ENCODE measurements at regions not wholly inside any gene's neighbourhood (a gene's known extent, or its start where the extent isn't known, plus 50 kb on each side); places are given as distances from the start of the nearest gene placed in this dataset.

GRCh38 chrX:39509157-39509556, 588.6 kb downstream of the BCOR start:
- Histone ChIP-seq H3K9me3 (ENCODE audit: control insufficient read depth, insufficient read depth, low read length) (peaks cover 18% of the 10 kb centered on the region), H2BK5ac (ENCODE audit: low read depth, low read length, poor library complexity, severe bottlenecking) (no peak overlapping the region), H3K27me3 (ENCODE audit: control insufficient read depth, insufficient read depth, low read length) (peaks cover 8% of the 10 kb centered on the region; the same call in 1 of the 2 replicates), H3K36me3 (ENCODE audit: control insufficient read depth, insufficient read depth, low read length) (no peaks in the 10 kb centered on the region), H3K4me2 (ENCODE audit: low read depth, low read length) (no peak overlapping the region), H3K4me3 (ENCODE audit: insufficient read depth, low read depth, low read length) (no peak overlapping the region), H2BK20ac (ENCODE audit: low read depth, low read length) (no peak overlapping the region), H2BK15ac (ENCODE audit: low read depth, low read length) (no peak overlapping the region), H3K27ac (ENCODE audit: insufficient read depth, low read length) (no peak overlapping the region), H3K18ac (ENCODE audit: low read depth, low read length) (no peak overlapping the region), H2AK5ac (ENCODE audit: low read depth, low read length) (no peak overlapping the region), H3K9ac (ENCODE audit: low read depth, low read length) (no peak overlapping the region), H3K4ac (ENCODE audit: low read depth, low read length) (no peak overlapping the region), H4K5ac (ENCODE audit: low read depth, low read length) (no peak overlapping the region), H3K79me1 (ENCODE audit: low read depth in 1 of 2, low read length in 2 of 2) (no peaks in the 10 kb centered on the region), H3K9me1 (ENCODE audit: insufficient read depth, low read length) (no peaks in the 10 kb centered on the region), H3K56ac (ENCODE audit: extremely low read depth, insufficient read depth, low read length) (no peak overlapping the region), H3K23ac (ENCODE audit: low read depth, low read length) (no peak overlapping the region), H2BK120ac (ENCODE audit: low read depth, low read length) (no peak overlapping the region), H3K4me1 (ENCODE audit: control insufficient read depth, insufficient read depth, low read length) (no peaks in the 10 kb centered on the region), H2AK9ac (replicated peaks; ENCODE audit: low read depth, low read length, poor library complexity) (no peak overlapping the region), H4K91ac (ENCODE audit: insufficient read depth, low read depth, low read length) (no peak overlapping the region), H3K14ac (replicated peaks; ENCODE audit: low read depth, low read length) (no peak overlapping the region), H4K8ac (ENCODE audit: low read depth in 2 of 2, low read length in 2 of 2) (no peak overlapping the region), H4K20me1 (ENCODE audit: insufficient read depth, low read length) (no peaks in the 10 kb centered on the region), H2AFZ (replicated peaks; ENCODE audit: low read length, poor library complexity) (no peak overlapping the region)
- intact Hi-C loops (cut with micrococcal nuclease), result no loop called here
- ChIA-PET CTCF (no interaction called here), POLR2A (ENCODE audit: unreplicated experiment) (no interaction called here)
- in situ Hi-C loops (cut with MboI; ENCODE audit: low sequenced_read_pairs), result no loop called here
- ATAC-seq (ENCODE audit: low read depth) (no peak), DNase-seq (no peak)
- dilution Hi-C loops (cut with HindIII; ENCODE audit: low sequenced_read_pairs, unreplicated experiment), result no loop called here
- TF ChIP-seq MAFK (IDR thresholded peaks at IDR 0.05; ENCODE audit: low read depth, low read length), result no peak
- no peak for TF ChIP-seq RFX5 (IDR thresholded peaks at IDR 0.05; ENCODE audit: low read depth, low read length)
- no peak for TF ChIP-seq RAD21 (IDR thresholded peaks at IDR 0.05; ENCODE audit: low read length)
- no peak for TF ChIP-seq MAZ (IDR thresholded peaks at IDR 0.05; ENCODE audit: borderline replicate concordance, low read depth, low read length)
- TF ChIP-seq MXI1 (IDR thresholded peaks at IDR 0.05; ENCODE audit: borderline replicate concordance, low read depth, low read length), result no peak
- TF ChIP-seq POLR2A (IDR thresholded peaks at IDR 0.05; ENCODE audit: low read depth, low read length), result no peak
- TF ChIP-seq FOS (IDR thresholded peaks at IDR 0.05; ENCODE audit: low read depth, low read length), result no peak
- TF ChIP-seq CTCF (conservative IDR thresholded peaks at IDR 0.05; ENCODE audit: low read depth, low read length), result no peak
- TF ChIP-seq NFE2L2 (IDR thresholded peaks at IDR 0.05; ENCODE audit: low read depth, low read length), result no peak
- no peak for TF ChIP-seq BHLHE40 (IDR thresholded peaks at IDR 0.05; ENCODE audit: low read depth, low read length)
- no peak for TF ChIP-seq SMC3 (IDR thresholded peaks at IDR 0.05; ENCODE audit: low read depth, low read length)
- TF ChIP-seq RCOR1 (IDR thresholded peaks at IDR 0.05; ENCODE audit: insufficient replicate concordance, low read length), result no peak
- TF ChIP-seq, protein P1, sequence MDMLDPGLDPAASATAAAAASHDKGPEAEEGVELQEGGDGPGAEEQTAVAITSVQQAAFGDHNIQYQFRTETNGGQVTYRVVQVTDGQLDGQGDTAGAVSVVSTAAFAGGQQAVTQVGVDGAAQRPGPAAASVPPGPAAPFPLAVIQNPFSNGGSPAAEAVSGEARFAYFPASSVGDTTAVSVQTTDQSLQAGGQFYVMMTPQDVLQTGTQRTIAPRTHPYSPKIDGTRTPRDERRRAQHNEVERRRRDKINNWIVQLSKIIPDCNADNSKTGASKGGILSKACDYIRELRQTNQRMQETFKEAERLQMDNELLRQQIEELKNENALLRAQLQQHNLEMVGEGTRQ (IDR thresholded peaks at IDR 0.05; ENCODE audit: low read depth, low read length), result no peak
- WGBS, 2 experiments (ENCODE audit: extremely low coverage in 2 of 2, insufficient read length in 1 of 2), result no CpG with 5 or more reads among the region's 1 CpG
- no TSS peak for BruUV-seq (replicated peaks)

Measured in IMR-90 (cell line).